HPDE6-E6E7 (cell line): ENCODE measurements at regions not wholly inside any gene's neighbourhood (a gene's known extent, or its start where the extent isn't known, plus 50 kb on each side); places are given as distances from the start of the nearest gene placed in this dataset.
"Not testable (repeated sequence)": the region's sequence is repeated elsewhere in the genome, so short reads cannot be mapped to it uniquely, and the experiment has no call there.

ENCODE experiments used
- DNase-seq: peaks from one replicate; pipeline ENCODE4 v3.0.0; 2011; ENCODE audit warnings: missing footprints; ENCODE audit errors: extremely low spot score

DNA sequence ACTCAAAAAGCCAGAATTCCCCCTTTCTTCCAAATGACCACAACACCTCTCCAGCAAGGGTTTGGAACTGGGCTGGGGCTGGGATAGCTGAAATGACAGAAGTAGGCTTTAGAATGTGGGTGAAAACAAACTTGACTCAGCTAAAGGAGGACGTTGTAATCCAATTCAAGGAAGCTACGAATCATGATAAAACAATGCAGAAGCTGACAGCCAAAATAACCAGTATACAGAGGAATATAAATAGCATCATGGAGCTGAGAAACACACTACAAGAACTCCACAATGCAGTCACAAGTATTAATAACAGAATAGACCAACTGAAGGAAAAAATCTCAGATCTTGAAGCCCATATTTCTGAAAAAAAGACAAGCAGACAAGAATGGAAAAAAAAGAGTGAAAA, 95.8 kb upstream of the TET2 start:
- no peak for DNase-seq

DNA sequence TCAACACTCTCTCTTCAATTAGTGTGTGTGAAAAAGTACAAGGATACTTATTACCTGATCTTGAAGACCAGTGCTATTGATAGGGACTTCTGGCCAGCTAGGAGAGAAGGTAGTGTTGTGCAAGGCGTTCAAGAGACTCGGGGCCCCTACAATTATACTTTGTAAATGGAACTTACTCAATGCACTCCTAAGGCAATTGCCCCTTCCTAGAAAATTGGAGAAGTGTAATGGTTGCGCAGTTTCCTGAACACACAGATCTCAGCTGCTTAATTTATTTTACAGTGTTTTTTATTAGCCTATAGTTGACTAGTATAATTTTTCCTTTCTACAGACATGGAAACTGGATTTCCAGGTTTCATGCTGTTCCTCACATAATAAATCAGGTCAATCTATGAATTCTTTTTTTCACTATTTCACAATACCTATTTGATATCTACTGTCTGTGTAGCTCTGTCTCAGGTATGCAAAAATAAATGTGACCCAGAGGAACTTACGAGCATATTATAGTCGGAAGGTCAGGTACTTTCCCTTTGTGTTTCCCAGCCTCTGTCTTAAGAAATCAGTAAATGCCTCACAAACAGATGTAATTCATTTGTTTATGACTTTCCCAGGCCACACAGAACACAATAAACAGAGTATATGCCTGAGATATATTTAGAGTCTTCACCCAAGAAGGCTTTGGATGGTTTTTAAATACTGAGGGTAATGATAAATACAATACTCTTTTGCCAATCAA, 89.1 kb upstream of the TET2 start:
- no peak for DNase-seq

DNA sequence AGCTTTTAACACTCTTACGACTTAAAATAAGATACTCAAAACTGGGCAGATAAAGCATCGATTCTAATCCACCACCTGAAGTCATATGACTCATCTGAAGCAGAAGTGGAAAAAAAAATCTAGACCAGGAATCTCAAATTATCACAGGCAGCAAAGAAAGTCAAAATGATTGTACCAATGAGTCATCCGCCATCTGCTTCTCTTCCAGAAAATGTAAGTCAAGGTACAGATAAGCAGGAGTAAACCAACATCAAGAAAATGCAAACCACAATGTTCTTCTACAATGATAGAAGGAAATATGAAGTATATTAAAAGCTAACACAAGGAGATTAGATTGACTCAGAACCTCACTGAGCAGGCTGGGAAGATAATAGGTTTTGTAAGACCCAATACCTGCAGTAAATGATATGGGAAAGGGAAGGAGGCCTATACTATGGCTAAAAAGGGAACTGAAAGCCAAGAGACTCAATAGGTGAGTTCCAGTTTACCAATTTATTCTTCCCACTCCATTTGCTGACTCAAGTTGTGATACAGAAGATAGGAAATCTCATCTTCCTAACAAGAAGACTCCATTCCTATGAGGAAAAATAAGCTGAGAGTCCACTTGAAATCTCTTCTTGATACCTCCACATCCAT, 88.4 kb upstream of the TET2 start:
- peak; percentile 12 for DNase-seq

DNA sequence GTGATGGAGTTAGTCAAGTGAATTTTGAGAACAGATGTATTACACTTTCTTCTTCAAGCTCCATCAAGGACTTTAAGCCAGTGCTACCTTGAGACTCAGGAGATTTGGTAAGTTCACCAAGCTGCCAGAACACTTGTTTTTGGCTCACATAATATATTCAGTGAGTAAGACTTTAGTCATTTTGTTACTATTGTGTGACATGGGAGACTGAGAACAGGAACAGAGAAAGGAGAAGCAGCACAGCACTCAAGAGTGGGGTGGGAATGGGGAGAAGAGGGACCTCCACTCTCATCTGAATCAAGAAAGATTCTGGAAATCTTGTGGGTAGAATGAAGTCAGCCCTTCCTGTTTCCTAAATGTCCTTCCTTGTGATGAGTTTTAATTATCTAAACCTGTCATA, 87.3 kb upstream of the TET2 start:
- DNase-seq: no peak

DNA sequence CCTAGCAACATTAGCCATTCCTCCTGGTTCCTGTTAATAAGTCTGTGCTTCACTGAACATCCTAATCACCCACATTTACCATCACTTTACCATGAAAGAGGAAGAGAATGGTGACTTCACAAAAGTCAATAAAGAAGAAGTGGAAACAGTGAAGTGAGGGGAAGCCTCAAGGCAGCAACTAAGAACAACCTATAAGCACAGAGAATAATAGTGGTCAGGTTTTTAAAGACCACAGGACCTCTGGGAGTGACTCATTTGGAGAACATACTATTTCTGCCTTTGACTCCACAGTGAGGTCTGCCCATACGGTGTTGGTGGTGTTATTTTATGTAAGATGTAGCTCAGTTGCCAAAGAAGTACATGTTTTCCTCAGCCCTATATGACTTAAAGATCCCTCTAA, 86.0 kb upstream of the TET2 start:
- no peak for DNase-seq

DNA sequence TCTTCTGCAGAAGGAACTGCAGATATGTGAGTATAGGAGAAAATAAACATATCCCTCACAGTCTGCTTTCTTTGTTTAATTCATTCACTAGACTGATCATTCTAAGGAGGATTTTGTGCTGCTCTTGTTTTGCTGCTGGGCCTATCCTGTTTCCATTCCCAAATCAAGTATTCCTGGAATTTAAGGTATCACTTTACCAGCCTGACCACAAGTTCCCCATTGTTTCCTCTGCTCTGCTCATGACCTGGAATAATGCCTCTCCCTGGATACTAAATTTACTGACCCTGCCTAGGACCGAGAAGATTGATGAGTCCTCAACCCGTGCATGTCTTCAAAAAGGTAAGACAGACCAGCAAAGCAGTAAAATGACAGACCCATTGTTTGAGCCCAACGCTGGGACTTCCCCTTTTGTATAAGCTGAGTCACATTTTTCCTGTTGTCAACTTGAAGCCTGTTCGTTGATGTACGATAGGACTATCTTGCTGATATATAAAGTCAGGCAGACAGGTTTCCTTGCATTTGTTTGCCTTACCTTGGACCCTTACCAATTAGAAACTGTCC, 85.5 kb upstream of the TET2 start:
- peak; percentile 31 for DNase-seq

DNA sequence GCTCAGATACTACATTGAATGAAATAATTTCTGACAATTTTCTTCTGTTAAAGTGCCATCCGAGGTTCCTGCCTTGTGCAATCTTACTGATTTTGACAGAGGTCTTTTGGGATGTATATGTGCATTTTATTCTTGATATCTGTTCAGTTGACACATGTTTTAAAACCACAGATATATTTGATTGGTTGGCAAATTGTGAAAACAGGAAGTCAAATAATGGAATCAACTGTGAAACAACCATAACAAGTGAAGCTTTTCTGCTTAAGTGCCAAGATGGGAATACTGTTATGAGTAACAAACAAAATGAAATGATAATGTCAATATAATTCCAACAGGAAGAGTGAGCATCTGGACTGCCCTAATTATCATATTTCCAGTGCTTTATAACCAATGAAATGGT, 84.9 kb upstream of the TET2 start:
- DNase-seq: no peak

DNA sequence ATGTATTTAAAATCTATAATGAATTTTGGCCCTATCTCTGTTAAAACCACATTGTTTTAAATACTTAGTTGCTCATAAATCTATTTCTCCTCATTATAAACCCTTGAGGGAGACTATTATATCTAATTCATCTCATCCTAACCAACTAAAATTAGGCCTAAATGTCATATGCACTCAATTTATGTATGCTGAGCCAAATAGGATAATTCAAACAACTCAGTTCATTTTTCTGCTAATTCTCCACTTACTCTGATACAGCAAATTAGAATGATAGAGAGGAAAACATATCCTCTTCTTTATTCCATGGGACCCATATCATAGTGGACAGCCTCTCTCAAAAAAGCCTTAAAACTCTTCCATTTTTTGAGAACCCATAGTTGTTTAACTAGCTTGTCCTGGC, 80.3 kb upstream of the TET2 start:
- no peak for DNase-seq

DNA sequence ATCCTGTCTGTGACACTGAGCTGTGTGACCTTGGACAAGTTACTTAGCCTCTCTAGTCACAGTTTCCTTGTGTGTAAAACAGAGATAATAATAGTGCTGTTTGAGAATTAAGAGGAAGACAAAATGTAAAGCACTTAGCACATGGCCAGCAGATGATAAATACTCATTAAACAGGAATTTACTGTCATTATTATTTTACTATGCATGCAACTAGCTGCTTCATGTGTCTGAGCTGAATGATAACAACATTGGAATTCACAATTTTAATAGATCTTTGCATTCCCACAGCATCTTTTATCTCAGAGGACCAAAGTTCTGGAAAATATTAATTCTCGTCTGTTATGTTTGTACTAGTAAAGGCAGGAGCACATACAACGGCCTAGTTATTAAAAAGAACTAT, 79.2 kb upstream of the TET2 start:
- DNase-seq: no peak

DNA sequence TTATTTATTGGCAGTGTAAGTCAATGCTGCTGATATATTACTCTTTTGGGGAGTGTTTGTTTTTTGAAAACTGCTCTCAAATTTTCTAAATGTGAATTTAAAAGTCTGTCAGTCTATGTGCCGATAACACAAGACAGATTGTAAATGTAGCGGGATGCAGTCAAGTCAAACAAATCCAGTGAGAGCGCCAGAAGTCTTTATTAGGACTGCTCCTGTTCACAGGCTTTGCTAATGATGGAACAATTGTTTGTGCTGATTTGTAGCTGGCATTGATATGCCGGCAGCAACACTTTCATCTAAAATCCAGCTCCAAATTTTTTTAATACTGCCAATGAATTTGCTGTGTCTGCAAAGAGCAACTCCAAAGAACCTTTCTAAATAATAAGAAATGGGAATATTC, 78.7 kb upstream of the TET2 start:
- no peak for DNase-seq

DNA sequence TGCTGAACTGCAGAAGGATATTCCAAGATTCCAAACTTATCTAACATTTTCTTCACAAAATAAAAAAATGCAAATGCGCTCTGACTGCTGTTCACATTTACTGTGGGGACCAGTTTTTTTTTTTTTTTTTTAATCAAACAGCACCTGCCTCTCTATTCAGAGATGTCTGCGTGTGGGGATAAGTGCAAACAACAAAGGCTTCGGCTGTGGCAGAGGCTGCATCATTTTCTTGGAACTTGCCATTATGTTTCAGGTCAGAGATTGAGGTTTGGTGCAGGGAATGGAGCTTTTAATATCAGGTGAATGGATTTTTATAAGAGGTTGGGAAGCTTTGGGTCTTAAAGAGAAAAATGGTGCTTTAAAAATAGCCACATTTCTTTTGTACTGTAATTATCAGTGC, 78.2 kb upstream of the TET2 start:
- DNase-seq: no peak

DNA sequence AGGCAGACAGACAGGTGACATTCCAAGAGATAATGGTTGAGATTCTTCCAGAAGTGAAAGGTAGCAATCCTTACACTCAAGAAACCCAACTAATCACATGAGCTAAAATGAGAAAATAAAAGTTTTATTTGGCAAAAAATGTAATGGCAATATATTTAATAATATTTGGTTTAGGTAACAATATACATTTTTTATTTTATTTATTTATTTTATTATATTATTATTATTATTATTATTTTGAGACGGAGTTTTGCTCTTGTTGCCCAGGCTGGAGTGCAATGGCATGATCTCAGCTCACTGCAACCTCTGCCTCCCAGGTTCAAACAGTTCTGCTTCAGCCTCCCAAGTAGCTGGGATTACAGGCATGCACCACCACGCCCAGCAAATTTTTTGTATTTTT, 74.6 kb upstream of the TET2 start:
- not testable (repeated sequence) for DNase-seq

DNA sequence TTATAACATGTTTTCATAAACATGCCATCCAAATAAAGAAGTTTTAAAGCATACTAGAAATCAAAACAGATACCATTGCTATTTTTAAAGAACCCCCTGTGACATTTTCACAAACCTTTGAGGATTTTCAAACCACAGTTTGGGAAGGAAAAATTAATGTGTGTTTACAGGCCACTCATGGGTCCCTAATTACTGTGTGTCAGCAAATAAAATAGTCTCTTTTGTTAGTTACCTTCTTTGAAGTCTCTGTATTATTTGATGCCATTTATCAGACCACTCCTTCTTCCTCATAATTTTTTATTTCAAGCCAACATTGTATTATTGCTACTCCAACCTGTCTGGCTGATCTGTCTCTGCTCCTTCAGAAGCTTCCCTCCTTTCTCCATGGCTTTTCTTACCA, 72.6 kb upstream of the TET2 start:
- no peak for DNase-seq

DNA sequence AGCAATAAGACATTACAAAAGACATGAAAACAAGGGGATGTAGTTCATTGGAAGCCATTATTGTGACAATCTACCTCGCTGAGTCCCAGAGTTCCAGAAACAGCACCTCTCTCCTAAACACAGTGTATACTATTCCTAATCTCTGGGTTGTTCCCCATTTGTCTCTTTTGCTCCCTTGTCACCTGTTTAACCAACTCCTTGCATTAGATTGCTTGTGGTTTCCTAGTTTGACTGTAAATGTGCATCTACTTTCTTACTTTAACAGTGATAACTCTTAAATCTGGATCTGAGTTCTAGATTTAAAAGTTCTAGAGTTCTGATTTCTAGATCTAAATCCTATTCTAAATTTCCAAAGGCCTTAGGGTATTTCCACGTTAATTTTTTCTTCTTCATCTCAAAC, 71.6 kb upstream of the TET2 start:
- no peak for DNase-seq

DNA sequence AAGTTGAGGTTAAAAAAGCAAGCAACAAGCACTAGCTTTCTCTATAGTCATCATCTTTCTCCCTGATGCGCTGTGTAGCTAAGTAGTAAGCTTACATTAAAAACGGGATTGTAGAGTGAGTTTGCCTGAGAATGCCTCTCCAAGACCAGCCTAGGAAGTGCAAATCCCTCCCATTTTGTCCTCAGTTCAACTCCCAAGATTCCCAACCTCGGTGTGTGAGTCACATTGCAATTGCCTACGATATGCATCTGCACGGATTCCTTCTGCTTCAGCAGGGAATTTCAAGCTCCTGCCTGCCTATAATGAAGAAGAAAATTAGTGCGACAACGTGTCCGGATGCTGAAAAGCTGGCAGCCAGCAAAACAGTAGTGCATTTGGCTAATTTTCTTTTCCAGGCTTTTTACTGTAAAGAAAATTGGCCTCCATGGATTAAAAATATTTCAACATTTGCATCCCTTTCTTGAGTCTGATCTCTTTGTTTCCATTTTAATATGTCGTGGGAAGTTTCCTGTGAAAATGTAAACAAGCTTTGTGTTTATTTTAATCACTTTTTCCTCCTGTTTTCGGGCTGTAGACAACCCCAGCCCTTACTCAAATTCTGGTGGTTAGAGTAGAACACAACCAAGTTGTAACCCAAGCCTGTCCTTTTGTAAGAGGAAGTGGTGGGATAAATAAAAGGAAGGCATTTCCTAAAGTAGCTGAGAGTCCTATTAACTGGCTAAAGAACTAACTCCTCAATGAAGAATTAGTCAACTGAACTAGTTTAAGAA, 58.4 kb upstream of the TET2 start:
- peak; percentile 8 for DNase-seq

DNA sequence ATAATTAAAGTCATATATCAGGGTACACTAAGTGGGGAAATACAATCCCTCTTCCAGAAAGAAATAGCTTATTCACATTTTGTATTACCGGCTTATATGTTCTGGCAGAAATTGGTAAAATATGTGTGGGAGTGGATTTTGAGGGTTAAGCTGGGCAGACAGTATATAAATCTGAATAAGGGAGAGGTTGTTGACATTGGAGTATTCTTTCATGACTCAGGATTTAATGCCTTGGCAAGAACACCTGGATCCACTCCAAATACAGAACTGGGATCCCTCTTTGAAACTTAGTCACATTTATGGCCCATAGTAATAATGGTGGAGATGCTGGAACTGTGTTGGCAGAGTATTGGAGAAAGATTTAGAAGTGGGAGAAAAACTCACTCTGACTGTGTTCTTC, 54.3 kb upstream of the TET2 start:
- DNase-seq: peak; percentile 27

DNA sequence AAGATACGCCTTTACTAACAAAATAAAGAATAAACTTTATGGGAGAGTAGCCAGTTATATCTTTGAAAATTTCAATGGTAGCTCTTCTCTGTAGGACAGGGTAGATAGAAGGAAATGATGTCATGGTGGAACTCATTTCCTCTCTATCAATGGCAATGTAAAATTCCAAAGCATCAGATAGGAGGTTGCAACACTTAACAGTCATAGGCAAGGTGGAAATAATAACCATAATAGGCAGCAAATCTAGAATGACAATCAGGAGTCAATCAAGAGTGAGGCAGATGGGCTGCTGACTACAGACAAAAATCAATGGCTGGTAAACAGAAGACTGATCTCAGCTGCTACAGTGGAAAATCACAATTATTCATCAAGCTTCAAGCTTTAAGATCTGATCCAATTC, 53.9 kb upstream of the TET2 start:
- no peak for DNase-seq

DNA sequence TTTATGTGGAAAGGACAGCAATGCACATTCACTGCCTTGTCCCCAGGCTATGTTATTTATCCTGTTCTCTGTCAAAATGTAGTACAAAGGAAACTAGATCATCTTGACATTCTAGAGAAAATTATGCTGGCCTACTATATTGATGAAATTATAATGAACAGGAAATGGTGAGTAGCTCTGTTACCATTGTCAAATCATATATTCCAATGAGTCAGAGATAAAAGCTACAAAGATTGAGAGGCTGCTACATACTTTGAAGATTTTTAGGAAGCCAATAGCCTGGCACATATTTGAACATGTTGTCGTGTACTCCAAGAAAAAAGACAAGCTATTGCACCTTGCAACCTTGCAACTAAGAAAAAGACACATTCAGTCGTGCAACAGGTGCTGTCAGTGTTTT, 52.7 kb upstream of the TET2 start:
- DNase-seq: no peak
